ENCODE measurements at regions not wholly inside any gene's neighbourhood (a gene's known extent, or its start where the extent isn't known, plus 50 kb on each side); places are given as distances from the start of the nearest gene placed in this dataset.

GRCh38 chr7:136369225-136369624 is 392.1 kb upstream of the MTPN start:
- TF ChIP-seq CTCF (conservative IDR thresholded peaks at IDR 0.05): no peak
- TF ChIP-seq ZFX (IDR thresholded peaks at IDR 0.05): no peak
- H3K27ac ChIP-seq: no peak overlapping the region

GRCh38 chr7:136359333-136359903 is 382.3 kb upstream of the MTPN start:
- no peak overlapping the region for H3K27ac ChIP-seq
- TF ChIP-seq CTCF (conservative IDR thresholded peaks at IDR 0.05) (no peak), ZFX (IDR thresholded peaks at IDR 0.05) (no peak)

GRCh38 chr7:136353287-136353686 is 376.1 kb upstream of the MTPN start:
- no peak overlapping the region for H3K27ac ChIP-seq
- TF ChIP-seq CTCF (conservative IDR thresholded peaks at IDR 0.05): no peak
- no peak for TF ChIP-seq ZFX (IDR thresholded peaks at IDR 0.05)

- no peak for TF ChIP-seq ZFX (IDR thresholded peaks at IDR 0.05)
- TF ChIP-seq CTCF (conservative IDR thresholded peaks at IDR 0.05): no peak
- no peak overlapping the region for H3K27ac ChIP-seq
These were observed 371.5 kb upstream of the MTPN start for GRCh38 chr7:136348542-136349192.

GRCh38 chr7:136348142-136348541 is 371.0 kb upstream of the MTPN start:
- no peak overlapping the region for H3K27ac ChIP-seq

GRCh38 chr7:136347488-136347887 is 370.3 kb upstream of the MTPN start:
- H3K27ac ChIP-seq: no peak overlapping the region
- TF ChIP-seq ZFX (IDR thresholded peaks at IDR 0.05) (no peak), CTCF (conservative IDR thresholded peaks at IDR 0.05) (no peak)

More at GRCh38 chr7:136348142-136348541, 371.0 kb upstream of the MTPN start:
- TF ChIP-seq ZFX (IDR thresholded peaks at IDR 0.05) (no peak), CTCF (conservative IDR thresholded peaks at IDR 0.05) (no peak)

- no peak for TF ChIP-seq CTCF (conservative IDR thresholded peaks at IDR 0.05)
- TF ChIP-seq ZFX (IDR thresholded peaks at IDR 0.05): no peak
- no peak overlapping the region for H3K27ac ChIP-seq
These were observed 365.1 kb upstream of the MTPN start for GRCh38 chr7:136342251-136342650.

Data from C4-2B (cell line).